ENCODE measurements at regions not wholly inside any gene's neighbourhood (a gene's known extent, or its start where the extent isn't known, plus 50 kb on each side); places are given as distances from the start of the nearest gene placed in this dataset.

- TF ChIP-seq PATZ1 (CRISPR knock-in tag; IDR thresholded peaks at IDR 0.05; ENCODE audit: borderline replicate concordance) (no peak), TSHZ2 (CRISPR knock-in tag; IDR thresholded peaks at IDR 0.05) (no peak), ZFP30 (CRISPR knock-in tag; IDR thresholded peaks at IDR 0.05) (no peak)
Measured at GRCh38 chr4:184885602-184886001, 59.8 kb upstream of the ACSL1 start.

All from SK-N-SH treated with all-trans-retinoic acid at 6 μM for 48 hours (cell line).